Neural cell (in vitro differentiated cells): ENCODE measurements at regions not wholly inside any gene's neighbourhood (a gene's known extent, or its start where the extent isn't known, plus 50 kb on each side); places are given as distances from the start of the nearest gene placed in this dataset.
"Not testable (repeated sequence)": the region's sequence is repeated elsewhere in the genome, so short reads cannot be mapped to it uniquely, and the experiment has no call there.

Experiments used
- H2AFZ ChIP-seq: fragments of 200-600, 300-800 bp; sonication (generic), shearing (Covaris generic); 2 replicates; pipeline ENCODE4 v1.6.0; 2014; ENCODE audit warnings: low read depth, mild to moderate bottlenecking, antibody characterized with exemption, low read length, moderate library complexity
- H3F3A ChIP-seq: fragments of 200-600 bp; shearing (Covaris generic); 2 replicates; pipeline ENCODE4 v1.6.1; 2016; ENCODE audit warnings: mild to moderate bottlenecking, moderate library complexity, mixed read lengths, antibody characterized with exemption, low read length; ENCODE audit not compliant: insufficient read depth, poor library complexity, severe bottlenecking
- H3K27ac ChIP-seq: fragments of 200-600, 300-800 bp; sonication (generic), shearing (Covaris generic); 2 replicates; pipeline ENCODE4 v1.5.1; 2014; ENCODE audit warnings: mild to moderate bottlenecking, low read length, moderate library complexity
- H3K27me3 ChIP-seq: fragments of 300-800, 200-600 bp; sonication (generic), shearing (Covaris generic); 2 replicates; pipeline ENCODE4 v1.6.0; 2014; ENCODE audit warnings: mild to moderate bottlenecking, low read depth, low read length, moderate library complexity; ENCODE audit not compliant: insufficient read depth
- H3K36me3 ChIP-seq: fragments of 300-800, 200-600 bp; sonication (generic), shearing (Covaris generic); 2 replicates; pipeline ENCODE4 v1.5.1; 2014; ENCODE audit warnings: mild to moderate bottlenecking, antibody characterized with exemption, low read length, moderate library complexity; ENCODE audit not compliant: insufficient read depth
- H3K4me2 ChIP-seq: fragments of 300-800, 200-600 bp; sonication (generic), shearing (Covaris generic); 2 replicates; pipeline ENCODE4 v1.6.0; 2014; ENCODE audit warnings: mild to moderate bottlenecking, low read length
- H3K4me3 ChIP-seq: fragments of 300-800, 200-600 bp; sonication (generic), shearing (Covaris generic); 2 replicates; pipeline ENCODE4 v1.5.1; 2014; ENCODE audit warnings: mild to moderate bottlenecking, low read length, moderate library complexity
- H3K79me2 ChIP-seq: fragments of 200-600 bp; shearing (Covaris generic); replicated peaks from 2 replicates; pipeline ENCODE4 v1.6.0; 2014; ENCODE audit warnings: mild to moderate bottlenecking, low read length, moderate library complexity; ENCODE audit not compliant: insufficient read depth
- H3K9ac ChIP-seq: fragments of 300-800, 200-600 bp; sonication (generic), shearing (Covaris generic); 2 replicates; pipeline ENCODE4 v1.6.1; 2016; ENCODE audit warnings: mild to moderate bottlenecking, low read length, mixed read lengths
- H3K9me2 ChIP-seq: fragments of 200-600 bp; shearing (Covaris generic); 2 replicates; pipeline ENCODE4 v1.6.1; 2016; ENCODE audit warnings: mild to moderate bottlenecking, low read length, mixed read lengths; ENCODE audit not compliant: insufficient read depth
- H3K9me3 ChIP-seq: fragments of 200-600, 300-800 bp; sonication (generic), shearing (Covaris generic); 2 replicates; pipeline ENCODE4 v1.6.1; 2016; ENCODE audit warnings: mild to moderate bottlenecking, mixed run types, low read length, moderate library complexity, mixed read lengths
- H4K20me1 ChIP-seq: fragments of 200-600 bp; shearing (Covaris generic); 2 replicates; pipeline ENCODE4 v1.6.1; 2016; ENCODE audit warnings: mild to moderate bottlenecking, mixed run types; ENCODE audit not compliant: insufficient read depth
- EP300 ChIP-seq: fragments of 450-650 bp; conservative IDR thresholded peaks from 2 replicates; pipeline ENCODE4 v1.6.1; 2014; ENCODE audit warnings: antibody characterized with exemption, mild to moderate bottlenecking, moderate library complexity; ENCODE audit not compliant: poor library complexity, severe bottlenecking
- EZH2 ChIP-seq: fragments of 200-600, 300-800 bp; shearing (Covaris generic), sonication (generic); IDR thresholded peaks from 2 replicates; pipeline ENCODE4 v1.6.1; 2014; ENCODE audit warnings: antibody characterized with exemption, low read length, borderline replicate concordance, mild to moderate bottlenecking; ENCODE audit not compliant: insufficient read depth, poor library complexity, severe bottlenecking
- MXI1 ChIP-seq: fragments of 450-650 bp; conservative IDR thresholded peaks from 2 replicates; pipeline ENCODE4 v1.6.1; 2014; ENCODE audit warnings: antibody characterized with exemption, mild to moderate bottlenecking; ENCODE audit not compliant: poor library complexity, severe bottlenecking
- POLR2AphosphoS5 ChIP-seq: IDR thresholded peaks from 2 replicates; pipeline ENCODE4 v1.6.1; 2012
- RAD21 ChIP-seq: fragments of 450-650 bp; conservative IDR thresholded peaks from 2 replicates; pipeline ENCODE4 v1.6.1; 2014; ENCODE audit warnings: antibody characterized with exemption, mild to moderate bottlenecking, moderate library complexity
- SMC3 ChIP-seq: fragments of 450-650 bp; conservative IDR thresholded peaks from 2 replicates; pipeline ENCODE4 v1.6.1; 2014; ENCODE audit warnings: antibody characterized with exemption, mild to moderate bottlenecking, moderate library complexity; ENCODE audit not compliant: poor library complexity
- TAF1 ChIP-seq: IDR thresholded peaks from 2 replicates; pipeline ENCODE4 v1.6.1; 2012; ENCODE audit warnings: low read depth
- TF ChIP-seq, protein P1 (sequence below): IDR thresholded peaks from 2 replicates; pipeline ENCODE4 v1.6.1; 2012; ENCODE audit warnings: borderline replicate concordance
- TF ChIP-seq, protein P2 (sequence below): fragments of 450-650 bp; IDR thresholded peaks from 2 replicates; pipeline ENCODE4 v1.5.1; 2014; ENCODE audit warnings: antibody characterized with exemption, mild to moderate bottlenecking, moderate library complexity; ENCODE audit not compliant: poor library complexity, severe bottlenecking

DNA sequence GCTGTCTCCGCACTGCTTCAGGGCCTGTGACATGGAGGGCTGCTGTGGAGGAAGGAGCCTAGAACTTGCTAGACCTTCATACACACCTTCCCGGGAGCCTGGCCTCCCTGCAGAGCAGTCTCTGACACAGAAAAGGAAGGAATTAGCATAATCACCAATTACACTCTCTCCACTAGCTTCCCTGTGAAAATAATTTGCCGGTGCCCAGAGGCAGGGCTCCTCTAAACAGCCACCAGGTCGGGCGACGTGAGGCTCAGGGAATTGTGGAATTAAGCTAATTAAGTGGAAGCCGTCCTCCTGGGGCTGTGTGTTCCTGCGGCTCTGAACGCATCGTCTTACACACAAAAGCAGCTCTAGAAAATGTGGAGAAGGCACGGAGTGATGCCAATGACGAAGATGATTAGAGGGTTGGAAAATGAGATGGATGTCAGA lies 82.6 kb downstream of the NENF start:
- Histone ChIP-seq H3K4me3 (peak overlapping the region; percentile 55), H3K79me2 (no peaks in the 10 kb centered on the region), H3K9ac (peak overlapping the region; percentile 29), H2AFZ (no peak overlapping the region), H3K27me3 (peaks cover 5% of the 10 kb centered on the region), H3K9me2 (no peaks in the 10 kb centered on the region), H3K27ac (peak overlapping the region; percentile 35), H4K20me1 (no peaks in the 10 kb centered on the region), H3K9me3 (no peaks in the 10 kb centered on the region), H3K36me3 (no peaks in the 10 kb centered on the region), H3K4me2 (peak overlapping the region; percentile 38), H3F3A (no peaks in the 10 kb centered on the region)
- TF ChIP-seq RAD21 (no peak), EP300 (peak; percentile 26), SMC3 (no peak)
- TF ChIP-seq, protein P1, sequence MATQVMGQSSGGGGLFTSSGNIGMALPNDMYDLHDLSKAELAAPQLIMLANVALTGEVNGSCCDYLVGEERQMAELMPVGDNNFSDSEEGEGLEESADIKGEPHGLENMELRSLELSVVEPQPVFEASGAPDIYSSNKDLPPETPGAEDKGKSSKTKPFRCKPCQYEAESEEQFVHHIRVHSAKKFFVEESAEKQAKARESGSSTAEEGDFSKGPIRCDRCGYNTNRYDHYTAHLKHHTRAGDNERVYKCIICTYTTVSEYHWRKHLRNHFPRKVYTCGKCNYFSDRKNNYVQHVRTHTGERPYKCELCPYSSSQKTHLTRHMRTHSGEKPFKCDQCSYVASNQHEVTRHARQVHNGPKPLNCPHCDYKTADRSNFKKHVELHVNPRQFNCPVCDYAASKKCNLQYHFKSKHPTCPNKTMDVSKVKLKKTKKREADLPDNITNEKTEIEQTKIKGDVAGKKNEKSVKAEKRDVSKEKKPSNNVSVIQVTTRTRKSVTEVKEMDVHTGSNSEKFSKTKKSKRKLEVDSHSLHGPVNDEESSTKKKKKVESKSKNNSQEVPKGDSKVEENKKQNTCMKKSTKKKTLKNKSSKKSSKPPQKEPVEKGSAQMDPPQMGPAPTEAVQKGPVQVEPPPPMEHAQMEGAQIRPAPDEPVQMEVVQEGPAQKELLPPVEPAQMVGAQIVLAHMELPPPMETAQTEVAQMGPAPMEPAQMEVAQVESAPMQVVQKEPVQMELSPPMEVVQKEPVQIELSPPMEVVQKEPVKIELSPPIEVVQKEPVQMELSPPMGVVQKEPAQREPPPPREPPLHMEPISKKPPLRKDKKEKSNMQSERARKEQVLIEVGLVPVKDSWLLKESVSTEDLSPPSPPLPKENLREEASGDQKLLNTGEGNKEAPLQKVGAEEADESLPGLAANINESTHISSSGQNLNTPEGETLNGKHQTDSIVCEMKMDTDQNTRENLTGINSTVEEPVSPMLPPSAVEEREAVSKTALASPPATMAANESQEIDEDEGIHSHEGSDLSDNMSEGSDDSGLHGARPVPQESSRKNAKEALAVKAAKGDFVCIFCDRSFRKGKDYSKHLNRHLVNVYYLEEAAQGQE, result peak; percentile 54
- TF ChIP-seq, protein P2, sequence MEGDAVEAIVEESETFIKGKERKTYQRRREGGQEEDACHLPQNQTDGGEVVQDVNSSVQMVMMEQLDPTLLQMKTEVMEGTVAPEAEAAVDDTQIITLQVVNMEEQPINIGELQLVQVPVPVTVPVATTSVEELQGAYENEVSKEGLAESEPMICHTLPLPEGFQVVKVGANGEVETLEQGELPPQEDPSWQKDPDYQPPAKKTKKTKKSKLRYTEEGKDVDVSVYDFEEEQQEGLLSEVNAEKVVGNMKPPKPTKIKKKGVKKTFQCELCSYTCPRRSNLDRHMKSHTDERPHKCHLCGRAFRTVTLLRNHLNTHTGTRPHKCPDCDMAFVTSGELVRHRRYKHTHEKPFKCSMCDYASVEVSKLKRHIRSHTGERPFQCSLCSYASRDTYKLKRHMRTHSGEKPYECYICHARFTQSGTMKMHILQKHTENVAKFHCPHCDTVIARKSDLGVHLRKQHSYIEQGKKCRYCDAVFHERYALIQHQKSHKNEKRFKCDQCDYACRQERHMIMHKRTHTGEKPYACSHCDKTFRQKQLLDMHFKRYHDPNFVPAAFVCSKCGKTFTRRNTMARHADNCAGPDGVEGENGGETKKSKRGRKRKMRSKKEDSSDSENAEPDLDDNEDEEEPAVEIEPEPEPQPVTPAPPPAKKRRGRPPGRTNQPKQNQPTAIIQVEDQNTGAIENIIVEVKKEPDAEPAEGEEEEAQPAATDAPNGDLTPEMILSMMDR, result no peak

DNA sequence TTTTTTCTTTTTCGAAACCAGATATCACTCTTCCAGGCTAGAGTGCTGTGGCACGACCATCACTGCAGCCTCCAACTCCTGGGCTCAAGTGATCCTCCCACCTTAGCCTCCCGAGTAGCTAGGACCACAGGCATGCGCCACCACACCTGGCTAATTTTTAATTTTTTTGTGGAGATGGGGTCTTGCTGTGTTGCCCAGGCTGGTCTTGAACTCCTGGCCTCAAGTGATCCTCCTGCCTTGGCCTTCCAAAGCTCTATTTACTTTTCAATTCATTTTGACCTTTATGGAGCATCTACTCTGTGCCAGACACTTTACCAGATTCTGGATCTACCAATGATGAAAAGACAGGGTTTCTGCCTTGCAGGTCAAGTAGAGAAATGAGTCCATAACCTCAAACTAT lies 83.3 kb downstream of the NENF start:
- not testable (repeated sequence) for H3K79me2 ChIP-seq, H3K9me3 ChIP-seq, H3K27me3 ChIP-seq, H3F3A ChIP-seq, H3K36me3 ChIP-seq, H2AFZ ChIP-seq, H3K9me2 ChIP-seq, H4K20me1 ChIP-seq
- H3K4me3 ChIP-seq, result peak overlapping the region; percentile 55
- peak overlapping the region; percentile 38 for H3K4me2 ChIP-seq
- H3K9ac ChIP-seq, result peak overlapping the region; percentile 29
- peak overlapping the region; percentile 35 for H3K27ac ChIP-seq

DNA sequence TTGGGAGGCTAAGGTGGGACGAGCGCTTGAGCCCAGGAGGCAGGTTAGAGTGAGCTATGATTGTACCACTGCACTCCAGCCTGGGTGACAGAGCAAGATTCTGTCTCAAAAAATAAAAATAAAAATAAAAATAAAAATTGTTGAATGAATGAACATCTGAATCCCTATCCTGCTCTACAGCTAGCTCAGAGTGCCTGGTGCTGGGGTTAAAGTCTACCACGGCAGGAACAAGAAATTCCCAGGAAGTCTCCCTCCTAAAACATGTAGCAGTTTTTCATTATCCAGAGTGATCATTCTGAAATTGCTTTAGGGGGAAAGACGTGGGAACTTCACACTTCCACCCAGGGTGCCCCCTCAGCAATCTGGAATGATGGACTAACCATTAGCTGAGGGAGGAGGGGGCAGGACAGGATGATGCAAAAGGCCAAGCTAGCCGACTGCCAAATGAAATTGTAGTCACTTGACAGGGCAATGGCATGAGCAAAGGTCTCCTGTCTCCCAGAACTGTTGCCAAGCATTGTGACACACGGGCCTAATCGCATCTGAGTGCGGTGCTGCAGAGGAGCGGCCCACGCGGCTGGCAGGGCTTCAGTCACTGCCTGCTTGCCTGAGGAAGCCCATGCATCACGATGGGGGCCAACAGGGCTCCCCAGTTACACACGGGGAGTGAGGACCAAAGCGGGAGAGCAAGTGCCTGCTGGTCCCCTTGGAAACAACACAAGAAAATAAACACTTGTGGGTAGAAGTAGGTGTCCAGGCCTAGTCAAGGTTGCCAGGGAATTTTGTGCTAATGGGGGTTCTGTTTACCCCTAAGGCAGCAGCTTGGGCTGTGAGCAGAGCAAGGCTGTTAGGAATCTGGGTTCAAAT lies 85.7 kb downstream of the NENF start:
- Histone ChIP-seq H3K27me3 (peaks cover 5% of the 10 kb centered on the region), H3K9ac (no peak overlapping the region)

More for the DNA sequence above, 85.7 kb downstream of the NENF start:
- H3K9me3 ChIP-seq, result no peaks in the 10 kb centered on the region
- H3K36me3 ChIP-seq, result no peaks in the 10 kb centered on the region
- H3K9me2 ChIP-seq, result no peaks in the 10 kb centered on the region
- H3K4me2 ChIP-seq, result no peak overlapping the region
- no peaks in the 10 kb centered on the region for H3K79me2 ChIP-seq
- H3K4me3 ChIP-seq, result no peak overlapping the region
- no peak overlapping the region for H2AFZ ChIP-seq
- TF ChIP-seq EZH2 (no peak), RAD21 (no peak), TAF1 (no peak), SMC3 (no peak), POLR2AphosphoS5 (no peak), EP300 (no peak), MXI1 (no peak)
- TF ChIP-seq, protein P1, result no peak
- TF ChIP-seq, protein P2, result no peak
- H4K20me1 ChIP-seq, result no peaks in the 10 kb centered on the region
- no peak overlapping the region for H3K27ac ChIP-seq
- no peaks in the 10 kb centered on the region for H3F3A ChIP-seq
